Lower leg skin (tissue), 3 donors: ENCODE measurements at regions not wholly inside any gene's neighbourhood (a gene's known extent, or its start where the extent isn't known, plus 50 kb on each side); places are given as distances from the start of the nearest gene placed in this dataset.
"Not testable (repeated sequence)": the region's sequence is repeated elsewhere in the genome, so short reads cannot be mapped to it uniquely, and the experiment has no call there.

Source experiments
- POLR2A ChIP-seq, 2 donors: fragments of 450-650 bp; IDR thresholded peaks; one replicate each; pipeline ENCODE4 v1.6.1; 2016 to 2017; ENCODE audit warnings: antibody characterized with exemption in 2 of 2, mild to moderate bottlenecking in 1 of 2, moderate library complexity in 1 of 2
- TF ChIP-seq, protein P1 (sequence below), 3 donors: fragments of 450-650 bp; IDR thresholded peaks; one replicate each; pipeline ENCODE4 v1.5.1; 2016; ENCODE audit warnings: antibody characterized with exemption in 3 of 3, mild to moderate bottlenecking in 3 of 3, moderate library complexity in 2 of 3

DNA sequence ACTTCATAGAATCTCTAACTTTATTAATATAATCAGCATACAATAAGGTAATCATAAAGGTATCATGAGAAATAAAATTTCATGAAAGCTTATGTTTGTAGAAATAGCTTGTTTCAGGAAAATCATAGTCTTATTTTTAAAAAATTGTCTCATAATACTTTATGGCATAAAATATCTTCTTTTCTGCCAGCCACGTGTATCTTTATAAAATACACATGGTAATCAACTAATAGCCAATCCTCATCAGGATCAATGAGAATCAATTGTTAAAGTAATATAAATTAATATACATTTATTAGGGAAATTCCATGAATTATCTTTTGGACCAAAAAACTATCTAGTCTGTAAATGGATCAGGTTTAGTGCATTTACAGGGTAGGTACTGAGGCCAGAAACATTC is 227.0 kb downstream of the ZNF716 start:
- TF ChIP-seq, protein P1, sequence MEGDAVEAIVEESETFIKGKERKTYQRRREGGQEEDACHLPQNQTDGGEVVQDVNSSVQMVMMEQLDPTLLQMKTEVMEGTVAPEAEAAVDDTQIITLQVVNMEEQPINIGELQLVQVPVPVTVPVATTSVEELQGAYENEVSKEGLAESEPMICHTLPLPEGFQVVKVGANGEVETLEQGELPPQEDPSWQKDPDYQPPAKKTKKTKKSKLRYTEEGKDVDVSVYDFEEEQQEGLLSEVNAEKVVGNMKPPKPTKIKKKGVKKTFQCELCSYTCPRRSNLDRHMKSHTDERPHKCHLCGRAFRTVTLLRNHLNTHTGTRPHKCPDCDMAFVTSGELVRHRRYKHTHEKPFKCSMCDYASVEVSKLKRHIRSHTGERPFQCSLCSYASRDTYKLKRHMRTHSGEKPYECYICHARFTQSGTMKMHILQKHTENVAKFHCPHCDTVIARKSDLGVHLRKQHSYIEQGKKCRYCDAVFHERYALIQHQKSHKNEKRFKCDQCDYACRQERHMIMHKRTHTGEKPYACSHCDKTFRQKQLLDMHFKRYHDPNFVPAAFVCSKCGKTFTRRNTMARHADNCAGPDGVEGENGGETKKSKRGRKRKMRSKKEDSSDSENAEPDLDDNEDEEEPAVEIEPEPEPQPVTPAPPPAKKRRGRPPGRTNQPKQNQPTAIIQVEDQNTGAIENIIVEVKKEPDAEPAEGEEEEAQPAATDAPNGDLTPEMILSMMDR (IDR thresholded peaks at IDR 0.05): not testable (repeated sequence)
- TF ChIP-seq POLR2A (IDR thresholded peaks at IDR 0.05): not testable (repeated sequence)
